ENCODE measurements at regions not wholly inside any gene's neighbourhood (a gene's known extent, or its start where the extent isn't known, plus 50 kb on each side); places are given as distances from the start of the nearest gene placed in this dataset.

GRCh38 chr5:123754908-123755307 is 242.9 kb downstream of the CSNK1G3 start:
- WGBS, 2 donors, result 67 to 80% methylated on average over 3 of the region's 3 CpGs
- no peak for DNase-seq
- Histone ChIP-seq H3K9me3 (no peaks in the 10 kb centered on the region), H3K4me1 (no peaks in the 10 kb centered on the region), H3K27ac (no peak overlapping the region), H3K36me3 (no peaks in the 10 kb centered on the region), H3K27me3 (no peaks in the 10 kb centered on the region), H3K4me3 (no peak overlapping the region)
- ATAC-seq (ENCODE audit: low FRiP score in 2 of 2), result peak in 1 of 2 donors; percentile 41
- no peak for TF ChIP-seq POLR2AphosphoS5 (IDR thresholded peaks at IDR 0.05)

DNA sequence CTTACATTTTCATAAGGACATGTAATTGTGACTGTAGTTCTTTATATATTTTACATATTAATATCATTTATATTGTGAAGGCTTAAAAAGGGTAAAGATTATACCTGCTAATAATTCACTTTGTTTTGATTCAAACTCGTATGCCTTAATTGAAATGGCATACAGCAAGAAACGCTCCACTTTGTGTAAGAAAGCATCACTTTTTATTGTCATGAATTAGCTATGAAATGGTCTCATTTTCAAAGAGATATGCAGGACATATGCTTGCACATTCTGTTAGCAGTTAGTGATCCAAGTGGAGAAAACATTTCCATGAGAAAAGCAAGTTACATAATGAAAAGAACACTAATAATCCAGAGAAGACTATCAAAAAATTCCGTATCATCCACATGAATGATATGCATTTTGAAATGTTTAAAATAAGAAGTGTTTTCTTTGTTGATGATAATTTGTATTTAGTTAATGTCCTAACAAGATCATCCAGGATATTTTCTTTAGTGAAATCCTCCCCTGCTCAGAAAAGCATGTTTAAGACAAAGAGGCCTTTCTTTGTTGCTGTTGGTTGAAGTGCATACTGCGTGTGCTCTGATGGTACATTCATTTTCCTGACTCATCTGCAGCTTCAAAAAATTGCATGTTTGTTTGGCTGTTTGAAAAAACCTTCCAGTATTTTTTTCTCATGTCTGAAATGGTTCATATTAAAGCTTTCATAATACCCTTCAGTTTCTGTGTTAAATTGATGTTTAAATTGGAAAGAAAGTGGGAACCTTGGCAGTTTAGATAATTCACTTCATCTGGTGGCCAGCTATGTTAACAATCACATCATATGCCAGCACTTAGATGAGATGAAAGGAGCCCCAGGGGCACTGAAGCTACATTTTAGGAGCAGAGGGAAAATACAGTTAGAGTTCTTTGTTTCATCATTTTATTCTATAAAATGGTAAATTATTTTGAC is 242.2 kb downstream of the CSNK1G3 start:
- DNase-seq, result no peak

DNA sequence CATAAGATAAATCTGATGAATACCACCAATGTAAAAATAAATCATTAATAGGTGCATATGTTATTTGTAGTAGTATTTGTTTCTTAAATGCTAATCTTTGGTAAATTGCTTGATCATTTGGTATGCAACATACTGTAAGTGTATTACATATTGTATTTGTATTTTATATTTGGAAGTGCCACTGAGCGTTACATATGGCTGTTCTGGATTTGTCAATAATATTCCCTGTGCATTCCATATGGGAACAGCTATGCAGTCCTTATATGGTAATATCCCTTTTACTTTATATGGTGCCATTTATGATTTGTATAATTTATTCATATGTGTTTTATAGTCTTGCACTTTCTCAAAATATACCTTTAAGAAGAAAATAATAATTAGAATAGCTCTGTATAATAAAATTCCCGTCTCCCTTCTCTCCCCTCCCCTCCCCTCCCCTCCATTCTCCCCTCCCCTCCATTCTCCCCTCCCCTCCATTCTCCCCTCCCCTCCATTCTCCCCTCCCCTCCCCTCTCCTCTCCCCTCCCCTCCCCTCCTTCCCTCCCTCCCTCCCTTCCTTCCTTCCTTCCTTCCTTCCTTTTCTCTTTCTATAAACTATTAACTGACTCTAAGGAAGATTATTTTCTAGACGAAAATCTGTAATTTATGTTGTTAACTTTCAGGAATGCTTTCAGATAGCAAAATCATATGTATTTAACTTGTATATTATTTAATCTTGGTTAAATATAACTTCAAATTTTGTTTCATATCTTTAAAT is 241.4 kb downstream of the CSNK1G3 start:
- Histone ChIP-seq H3K27me3 (no peaks in the 10 kb centered on the region), H3K27ac (no peak overlapping the region), H3K4me3 (no peak overlapping the region), H3K4me1 (no peaks in the 10 kb centered on the region), H3K9me3 (no peaks in the 10 kb centered on the region), H3K36me3 (no peaks in the 10 kb centered on the region)
- DNase-seq (no peak), ATAC-seq (ENCODE audit: low FRiP score in 2 of 2) (no peak)
- WGBS, 2 donors, result 66 to 76% methylated on average over 3 of the region's 3 CpGs
- TF ChIP-seq POLR2A (IDR thresholded peaks at IDR 0.05) (no peak), EP300 (IDR thresholded peaks at IDR 0.05) (no peak), POLR2AphosphoS5 (IDR thresholded peaks at IDR 0.05) (no peak), CTCF (IDR thresholded peaks at IDR 0.05) (no peak)

More for the DNA sequence above, 242.2 kb downstream of the CSNK1G3 start:
- no peaks in the 10 kb centered on the region for H3K9me3 ChIP-seq
- H3K36me3 ChIP-seq, result no peaks in the 10 kb centered on the region
- no peaks in the 10 kb centered on the region for H3K4me1 ChIP-seq
- ATAC-seq (ENCODE audit: low FRiP score in 2 of 2), result no peak
- WGBS, 2 donors, result 86 to 88% methylated on average over 4 of the region's 4 CpGs
- H3K27me3 ChIP-seq, result no peaks in the 10 kb centered on the region
- no peak overlapping the region for H3K27ac ChIP-seq
- no peak for TF ChIP-seq EP300 (IDR thresholded peaks at IDR 0.05)
- no peak for TF ChIP-seq CTCF (IDR thresholded peaks at IDR 0.05)
- TF ChIP-seq POLR2AphosphoS5 (IDR thresholded peaks at IDR 0.05), result no peak
- no peak for TF ChIP-seq POLR2A (IDR thresholded peaks at IDR 0.05)
- no peak overlapping the region for H3K4me3 ChIP-seq

GRCh38 chr5:123752552-123753179 is 240.7 kb downstream of the CSNK1G3 start:
- TF ChIP-seq POLR2A (IDR thresholded peaks at IDR 0.05), result no peak
- no peak for TF ChIP-seq POLR2AphosphoS5 (IDR thresholded peaks at IDR 0.05)
- no peak for TF ChIP-seq EP300 (IDR thresholded peaks at IDR 0.05)
- no peak for TF ChIP-seq CTCF (IDR thresholded peaks at IDR 0.05)
- Histone ChIP-seq H3K36me3 (no peaks in the 10 kb centered on the region), H3K4me3 (no peak overlapping the region), H3K27ac (no peak overlapping the region), H3K9me3 (no peaks in the 10 kb centered on the region), H3K27me3 (no peaks in the 10 kb centered on the region), H3K4me1 (no peaks in the 10 kb centered on the region)
- WGBS, 2 donors, result 81 to 90% methylated on average over 5 of the region's 5 CpGs
- ATAC-seq (ENCODE audit: low FRiP score in 2 of 2) (peak in 1 of 2 donors; percentile 93), DNase-seq (no peak)

DNA sequence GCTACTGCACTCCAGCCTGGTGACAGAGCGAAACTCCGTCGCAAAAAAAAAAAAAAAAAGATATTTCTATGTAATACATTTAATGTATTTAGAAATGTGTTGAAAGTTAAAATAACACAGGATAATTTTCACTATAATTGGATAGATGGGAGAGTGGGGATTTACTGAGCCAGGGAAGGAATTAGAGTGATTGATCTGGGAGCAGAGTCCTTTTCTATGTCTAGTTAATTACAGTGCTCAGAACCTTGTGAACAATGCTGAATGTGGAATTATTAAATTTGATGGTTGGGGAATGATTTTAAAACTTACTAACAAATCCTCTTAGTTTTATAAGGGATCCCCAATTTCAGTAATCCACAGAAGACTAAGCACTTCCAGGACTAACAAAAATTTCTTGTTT is 239.7 kb downstream of the CSNK1G3 start:
- TF ChIP-seq POLR2AphosphoS5 (IDR thresholded peaks at IDR 0.05) (no peak), POLR2A (IDR thresholded peaks at IDR 0.05) (no peak), EP300 (IDR thresholded peaks at IDR 0.05) (no peak), CTCF (IDR thresholded peaks at IDR 0.05) (no peak)
- no peaks in the 10 kb centered on the region for H3K36me3 ChIP-seq
- H3K4me3 ChIP-seq, result no peak overlapping the region
- no peak overlapping the region for H3K27ac ChIP-seq
- DNase-seq (no peak), ATAC-seq (ENCODE audit: low FRiP score in 2 of 2) (no peak)
- no peaks in the 10 kb centered on the region for H3K4me1 ChIP-seq
- no peaks in the 10 kb centered on the region for H3K27me3 ChIP-seq
- no peaks in the 10 kb centered on the region for H3K9me3 ChIP-seq
- 95 to 99% methylated on average over 3 of the region's 3 CpGs for WGBS, 2 donors
